Neural cell (in vitro differentiated cells): ENCODE measurements at regions not wholly inside any gene's neighbourhood (a gene's known extent, or its start where the extent isn't known, plus 50 kb on each side); places are given as distances from the start of the nearest gene placed in this dataset.

Source experiments
- EP300 ChIP-seq: fragments of 450-650 bp; conservative IDR thresholded peaks from 2 replicates; pipeline ENCODE4 v1.6.1; 2014; ENCODE audit warnings: antibody characterized with exemption, mild to moderate bottlenecking, moderate library complexity; ENCODE audit not compliant: poor library complexity, severe bottlenecking
- EZH2 ChIP-seq: fragments of 200-600, 300-800 bp; shearing (Covaris generic), sonication (generic); IDR thresholded peaks from 2 replicates; pipeline ENCODE4 v1.6.1; 2014; ENCODE audit warnings: antibody characterized with exemption, low read length, borderline replicate concordance, mild to moderate bottlenecking; ENCODE audit not compliant: insufficient read depth, poor library complexity, severe bottlenecking
- MXI1 ChIP-seq: fragments of 450-650 bp; conservative IDR thresholded peaks from 2 replicates; pipeline ENCODE4 v1.6.1; 2014; ENCODE audit warnings: antibody characterized with exemption, mild to moderate bottlenecking; ENCODE audit not compliant: poor library complexity, severe bottlenecking
- POLR2AphosphoS5 ChIP-seq: IDR thresholded peaks from 2 replicates; pipeline ENCODE4 v1.6.1; 2012
- RAD21 ChIP-seq: fragments of 450-650 bp; conservative IDR thresholded peaks from 2 replicates; pipeline ENCODE4 v1.6.1; 2014; ENCODE audit warnings: antibody characterized with exemption, mild to moderate bottlenecking, moderate library complexity
- TAF1 ChIP-seq: IDR thresholded peaks from 2 replicates; pipeline ENCODE4 v1.6.1; 2012; ENCODE audit warnings: low read depth
- TF ChIP-seq, protein P1 (sequence below): fragments of 450-650 bp; IDR thresholded peaks from 2 replicates; pipeline ENCODE4 v1.5.1; 2014; ENCODE audit warnings: antibody characterized with exemption, mild to moderate bottlenecking, moderate library complexity; ENCODE audit not compliant: poor library complexity, severe bottlenecking
- TF ChIP-seq, protein P2 (sequence below): IDR thresholded peaks from 2 replicates; pipeline ENCODE4 v1.6.1; 2012; ENCODE audit warnings: borderline replicate concordance

DNA sequence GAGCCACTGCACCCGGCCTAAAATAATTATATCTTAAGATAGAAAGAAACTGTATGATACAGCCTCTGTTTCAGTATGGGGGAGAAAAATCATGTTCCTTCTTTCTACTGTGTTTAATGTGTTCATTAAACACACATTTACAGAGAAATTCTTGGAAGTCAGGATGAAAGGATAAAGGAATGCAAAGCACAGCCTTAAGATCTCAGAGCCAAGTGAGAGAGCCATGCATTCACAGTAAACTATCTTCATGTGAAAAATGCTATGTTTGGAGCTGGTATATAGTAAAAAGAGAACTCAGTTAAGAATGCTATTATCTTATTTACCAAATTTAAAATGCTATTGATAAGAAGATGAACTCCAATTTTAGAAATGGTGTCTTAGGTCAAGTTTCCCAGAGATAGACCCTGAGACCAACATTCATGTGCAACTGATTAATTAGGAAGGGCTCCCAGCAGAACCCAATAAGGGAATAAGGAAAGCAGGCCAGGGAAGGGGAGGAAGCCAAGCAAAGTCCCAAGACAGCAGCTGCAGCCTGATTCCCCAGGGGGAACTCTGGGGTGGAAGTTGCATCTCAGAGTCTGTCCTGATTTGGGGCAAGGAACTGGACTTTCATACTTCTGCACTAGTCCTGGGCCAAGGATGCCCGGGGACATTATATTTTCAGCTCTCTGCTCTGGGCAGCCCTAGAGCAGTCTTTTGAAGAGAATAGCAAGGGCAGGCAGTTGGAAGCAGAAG, 130.0 kb upstream of the ZNF648 start:
- TF ChIP-seq, protein P1, sequence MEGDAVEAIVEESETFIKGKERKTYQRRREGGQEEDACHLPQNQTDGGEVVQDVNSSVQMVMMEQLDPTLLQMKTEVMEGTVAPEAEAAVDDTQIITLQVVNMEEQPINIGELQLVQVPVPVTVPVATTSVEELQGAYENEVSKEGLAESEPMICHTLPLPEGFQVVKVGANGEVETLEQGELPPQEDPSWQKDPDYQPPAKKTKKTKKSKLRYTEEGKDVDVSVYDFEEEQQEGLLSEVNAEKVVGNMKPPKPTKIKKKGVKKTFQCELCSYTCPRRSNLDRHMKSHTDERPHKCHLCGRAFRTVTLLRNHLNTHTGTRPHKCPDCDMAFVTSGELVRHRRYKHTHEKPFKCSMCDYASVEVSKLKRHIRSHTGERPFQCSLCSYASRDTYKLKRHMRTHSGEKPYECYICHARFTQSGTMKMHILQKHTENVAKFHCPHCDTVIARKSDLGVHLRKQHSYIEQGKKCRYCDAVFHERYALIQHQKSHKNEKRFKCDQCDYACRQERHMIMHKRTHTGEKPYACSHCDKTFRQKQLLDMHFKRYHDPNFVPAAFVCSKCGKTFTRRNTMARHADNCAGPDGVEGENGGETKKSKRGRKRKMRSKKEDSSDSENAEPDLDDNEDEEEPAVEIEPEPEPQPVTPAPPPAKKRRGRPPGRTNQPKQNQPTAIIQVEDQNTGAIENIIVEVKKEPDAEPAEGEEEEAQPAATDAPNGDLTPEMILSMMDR, result no peak
- TF ChIP-seq EZH2, result no peak
- no peak for TF ChIP-seq POLR2AphosphoS5
- TF ChIP-seq EP300, result no peak
- TF ChIP-seq MXI1, result no peak
- TF ChIP-seq RAD21, result no peak
- TF ChIP-seq, protein P2, sequence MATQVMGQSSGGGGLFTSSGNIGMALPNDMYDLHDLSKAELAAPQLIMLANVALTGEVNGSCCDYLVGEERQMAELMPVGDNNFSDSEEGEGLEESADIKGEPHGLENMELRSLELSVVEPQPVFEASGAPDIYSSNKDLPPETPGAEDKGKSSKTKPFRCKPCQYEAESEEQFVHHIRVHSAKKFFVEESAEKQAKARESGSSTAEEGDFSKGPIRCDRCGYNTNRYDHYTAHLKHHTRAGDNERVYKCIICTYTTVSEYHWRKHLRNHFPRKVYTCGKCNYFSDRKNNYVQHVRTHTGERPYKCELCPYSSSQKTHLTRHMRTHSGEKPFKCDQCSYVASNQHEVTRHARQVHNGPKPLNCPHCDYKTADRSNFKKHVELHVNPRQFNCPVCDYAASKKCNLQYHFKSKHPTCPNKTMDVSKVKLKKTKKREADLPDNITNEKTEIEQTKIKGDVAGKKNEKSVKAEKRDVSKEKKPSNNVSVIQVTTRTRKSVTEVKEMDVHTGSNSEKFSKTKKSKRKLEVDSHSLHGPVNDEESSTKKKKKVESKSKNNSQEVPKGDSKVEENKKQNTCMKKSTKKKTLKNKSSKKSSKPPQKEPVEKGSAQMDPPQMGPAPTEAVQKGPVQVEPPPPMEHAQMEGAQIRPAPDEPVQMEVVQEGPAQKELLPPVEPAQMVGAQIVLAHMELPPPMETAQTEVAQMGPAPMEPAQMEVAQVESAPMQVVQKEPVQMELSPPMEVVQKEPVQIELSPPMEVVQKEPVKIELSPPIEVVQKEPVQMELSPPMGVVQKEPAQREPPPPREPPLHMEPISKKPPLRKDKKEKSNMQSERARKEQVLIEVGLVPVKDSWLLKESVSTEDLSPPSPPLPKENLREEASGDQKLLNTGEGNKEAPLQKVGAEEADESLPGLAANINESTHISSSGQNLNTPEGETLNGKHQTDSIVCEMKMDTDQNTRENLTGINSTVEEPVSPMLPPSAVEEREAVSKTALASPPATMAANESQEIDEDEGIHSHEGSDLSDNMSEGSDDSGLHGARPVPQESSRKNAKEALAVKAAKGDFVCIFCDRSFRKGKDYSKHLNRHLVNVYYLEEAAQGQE, result no peak
- no peak for TF ChIP-seq TAF1
